GM21528 (cell line): ENCODE measurements at regions not wholly inside any gene's neighbourhood (a gene's known extent, or its start where the extent isn't known, plus 50 kb on each side); places are given as distances from the start of the nearest gene placed in this dataset.
"Not testable (repeated sequence)": the region's sequence is repeated elsewhere in the genome, so short reads cannot be mapped to it uniquely, and the experiment has no call there.

Experiments
- ATAC-seq: cut with Tn5 transposase; IDR thresholded peaks from one replicate; pipeline ENCODE4 v1.9.1; 2021; ENCODE audit warnings: mild to moderate bottlenecking, moderate library complexity; ENCODE audit not compliant: unreplicated experiment, low FRiP score

GRCh38 chr2:210730672-210731071, 174.3 kb downstream of the CPS1 start:
- ATAC-seq = no peak

- not testable (repeated sequence) for ATAC-seq
Observed at GRCh38 chr2:210746826-210747225, 190.4 kb downstream of the CPS1 start.

GRCh38 chr2:210752532-210752931, 196.1 kb downstream of the CPS1 start:
- ATAC-seq = no peak

- no peak for ATAC-seq
Observed at GRCh38 chr2:210753386-210753785, 197.0 kb downstream of the CPS1 start.

GRCh38 chr2:210756855-210757254, 200.5 kb downstream of the CPS1 start:
- no peak for ATAC-seq

- no peak for ATAC-seq
Observed at GRCh38 chr2:210762604-210763588, 206.5 kb downstream of the CPS1 start.

GRCh38 chr2:210768329-210768910, 212.0 kb downstream of the CPS1 start:
- no peak for ATAC-seq

- ATAC-seq = no peak
Observed at GRCh38 chr2:210776756-210777155, 220.4 kb downstream of the CPS1 start.

GRCh38 chr2:210782222-210782621, 225.8 kb downstream of the CPS1 start:
- ATAC-seq = no peak

- ATAC-seq = not testable (repeated sequence)
Observed at GRCh38 chr2:210787831-210788230, 231.4 kb downstream of the CPS1 start.

- ATAC-seq = no peak
Observed at GRCh38 chr2:210792000-210792399, 235.6 kb downstream of the CPS1 start.

- ATAC-seq = no peak
Observed at GRCh38 chr2:210795506-210795905, 239.1 kb downstream of the CPS1 start.

GRCh38 chr2:210798180-210798579, 241.8 kb downstream of the CPS1 start:
- ATAC-seq = no peak

GRCh38 chr2:210814251-210815025, 258.0 kb downstream of the CPS1 start:
- ATAC-seq = no peak

- ATAC-seq = no peak
Observed at GRCh38 chr2:210816769-210817168, 260.4 kb downstream of the CPS1 start.

- no peak for ATAC-seq
Observed at GRCh38 chr2:210818473-210818872, 262.1 kb downstream of the CPS1 start.

- ATAC-seq = no peak
Observed at GRCh38 chr2:210833403-210833802, 277.0 kb downstream of the CPS1 start.

GRCh38 chr2:210839034-210839433, 282.6 kb downstream of the CPS1 start:
- ATAC-seq = no peak

GRCh38 chr2:210839450-210839849, 283.1 kb downstream of the CPS1 start:
- no peak for ATAC-seq

- ATAC-seq = no peak
Observed at GRCh38 chr2:210842896-210843295, 286.5 kb downstream of the CPS1 start.

GRCh38 chr2:210844016-210844415, 287.6 kb downstream of the CPS1 start:
- no peak for ATAC-seq
